ENCODE measurements at regions not wholly inside any gene's neighbourhood (a gene's known extent, or its start where the extent isn't known, plus 50 kb on each side); places are given as distances from the start of the nearest gene placed in this dataset.

DNA sequence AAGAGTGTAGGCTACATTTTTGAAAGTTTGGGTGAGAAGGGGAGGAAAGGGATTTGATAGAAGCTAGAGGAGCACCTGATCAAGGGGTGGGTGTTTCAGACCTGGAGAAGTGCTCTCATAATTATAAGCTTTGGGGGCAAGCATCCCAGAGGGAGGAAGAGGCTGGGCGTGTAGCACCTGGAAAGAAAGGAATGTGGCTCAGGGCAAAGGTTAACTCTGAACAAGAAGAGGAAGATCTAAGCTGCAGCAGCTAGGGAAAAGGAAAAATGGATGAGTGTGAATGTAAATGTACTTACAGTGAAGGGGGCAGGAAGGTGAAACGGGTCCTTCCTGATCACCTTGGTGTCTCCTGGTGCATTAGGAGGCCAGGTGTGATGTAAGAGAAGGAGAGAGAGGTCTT lies 49.8 kb upstream of the ANKRD55 start:
- TF ChIP-seq POLR2A (IDR thresholded peaks at IDR 0.05), result no peak
- TF ChIP-seq, protein P1, sequence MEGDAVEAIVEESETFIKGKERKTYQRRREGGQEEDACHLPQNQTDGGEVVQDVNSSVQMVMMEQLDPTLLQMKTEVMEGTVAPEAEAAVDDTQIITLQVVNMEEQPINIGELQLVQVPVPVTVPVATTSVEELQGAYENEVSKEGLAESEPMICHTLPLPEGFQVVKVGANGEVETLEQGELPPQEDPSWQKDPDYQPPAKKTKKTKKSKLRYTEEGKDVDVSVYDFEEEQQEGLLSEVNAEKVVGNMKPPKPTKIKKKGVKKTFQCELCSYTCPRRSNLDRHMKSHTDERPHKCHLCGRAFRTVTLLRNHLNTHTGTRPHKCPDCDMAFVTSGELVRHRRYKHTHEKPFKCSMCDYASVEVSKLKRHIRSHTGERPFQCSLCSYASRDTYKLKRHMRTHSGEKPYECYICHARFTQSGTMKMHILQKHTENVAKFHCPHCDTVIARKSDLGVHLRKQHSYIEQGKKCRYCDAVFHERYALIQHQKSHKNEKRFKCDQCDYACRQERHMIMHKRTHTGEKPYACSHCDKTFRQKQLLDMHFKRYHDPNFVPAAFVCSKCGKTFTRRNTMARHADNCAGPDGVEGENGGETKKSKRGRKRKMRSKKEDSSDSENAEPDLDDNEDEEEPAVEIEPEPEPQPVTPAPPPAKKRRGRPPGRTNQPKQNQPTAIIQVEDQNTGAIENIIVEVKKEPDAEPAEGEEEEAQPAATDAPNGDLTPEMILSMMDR (IDR thresholded peaks at IDR 0.05 in 4 of 5, conservative IDR thresholded peaks at IDR 0.05 in 1 of 5), result no peak

Measured in gastrocnemius medialis (tissue), 4 donors.